A673 (cell line): ENCODE measurements at regions not wholly inside any gene's neighbourhood (a gene's known extent, or its start where the extent isn't known, plus 50 kb on each side); places are given as distances from the start of the nearest gene placed in this dataset.

Experiments used
- BruUV-seq: library from RNA; stranded (reverse); fragments of 400-500 nt; replicated peaks from 2 replicates; lab custom pipeline; 2021; lab: Mats Ljungman, UMichigan
- CTCF ChIA-PET: fragments of 300-600 bp; sonication (Branson Sonifier 250); formaldehyde crosslinking; loops from one replicate; lab custom pipeline; 2022; ENCODE audit warnings: antibody characterized with exemption; lab: Charles Lee
- POLR2A ChIA-PET: fragments of 300-600 bp; sonication (Branson Sonifier 250); formaldehyde crosslinking; loops from one replicate; lab custom pipeline; 2022; ENCODE audit warnings: antibody characterized with exemption; ENCODE audit not compliant: low non-redundant PET; lab: Charles Lee
- DNase-seq: peaks from one replicate; pipeline ENCODE4 v3.0.0-alpha.2; 2015; ENCODE audit warnings: low spot score
- H3K27ac ChIP-seq: fragments of 200-600 bp; sonication (generic); 2 replicates; pipeline ENCODE4 v1.5.1; 2016; ENCODE audit warnings: mixed run types, low read depth, mild to moderate bottlenecking, mixed read lengths, antibody characterized with exemption, low read length; ENCODE audit not compliant: poor library complexity, severe bottlenecking
- H3K27me3 ChIP-seq: fragments of 200-600 bp; sonication (generic); replicated peaks from 2 replicates; pipeline ENCODE4 v1.6.1; 2017; ENCODE audit warnings: mixed run types, low read depth, mild to moderate bottlenecking, mixed read lengths, antibody characterized with exemption, low read length; ENCODE audit not compliant: insufficient read depth, poor library complexity
- H3K36me3 ChIP-seq: fragments of 200-600 bp; sonication (generic); 2 replicates; pipeline ENCODE4 v1.6.1; 2016; ENCODE audit warnings: mixed run types, mild to moderate bottlenecking, mixed read lengths, antibody characterized with exemption, low read length; ENCODE audit not compliant: insufficient read depth, poor library complexity, severe bottlenecking
- H3K4me1 ChIP-seq: fragments of 200-600 bp; sonication (generic); 2 replicates; pipeline ENCODE4 v1.6.1; 2017; ENCODE audit warnings: mixed run types, mild to moderate bottlenecking, mixed read lengths, antibody characterized with exemption, low read length; ENCODE audit not compliant: insufficient read depth, poor library complexity, severe bottlenecking
- H3K4me3 ChIP-seq: fragments of 200-600 bp; sonication (generic); 2 replicates; pipeline ENCODE4 v1.5.1; 2016; ENCODE audit warnings: low read depth, mixed run types, mild to moderate bottlenecking, mixed read lengths, low read length; ENCODE audit not compliant: poor library complexity, severe bottlenecking
- H3K9me3 ChIP-seq: fragments of 200-600 bp; sonication (generic); 2 replicates; pipeline ENCODE4 v1.6.1; 2016; ENCODE audit warnings: mixed run types, low read depth, mild to moderate bottlenecking, mixed read lengths, antibody characterized with exemption, low read length; ENCODE audit not compliant: poor library complexity, severe bottlenecking
- EZH2 ChIP-seq: fragments of 200-600 bp; sonication (generic); IDR thresholded peaks from 2 replicates; pipeline ENCODE4 v1.6.1; 2017; ENCODE audit warnings: borderline replicate concordance, low read depth, mild to moderate bottlenecking, mixed read lengths, antibody characterized with exemption, low read length; ENCODE audit not compliant: poor library complexity, severe bottlenecking
- intact Hi-C: fragments of 100-400 bp; cut with micrococcal nuclease; formaldehyde crosslinking; loops from one replicate; pipeline ENCODE4 v1.10.0; 2022; ENCODE audit not compliant: unreplicated experiment
- TF ChIP-seq, protein P1 (sequence below): fragments of 300-800, 200-600 bp; sonication (generic); conservative IDR thresholded peaks from 2 replicates; pipeline ENCODE4 v1.5.1; 2017; ENCODE audit warnings: low read depth, mild to moderate bottlenecking, antibody characterized with exemption, low read length, moderate library complexity, mixed read lengths

DNA sequence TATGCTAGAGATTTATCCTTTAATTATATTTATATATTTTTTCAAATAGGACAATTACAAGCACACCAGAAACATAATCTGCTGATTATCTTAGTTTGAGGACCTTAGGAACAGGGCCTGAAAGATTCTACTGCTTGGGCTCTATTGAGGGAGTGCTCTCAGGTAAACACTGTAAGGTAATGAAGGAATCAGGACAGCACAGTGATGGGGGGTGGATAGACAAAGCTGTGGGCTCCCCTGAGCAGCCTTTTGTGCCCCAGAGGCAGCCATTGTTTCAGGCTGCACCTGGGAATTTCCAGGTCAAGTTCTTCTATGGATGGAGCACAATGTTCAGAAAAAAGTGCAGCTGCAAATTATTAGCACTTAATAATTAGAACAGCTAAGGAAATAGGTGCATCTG lies 848.0 kb upstream of the CADM2 start:
- Histone ChIP-seq H3K9me3 (peaks cover 9% of the 10 kb centered on the region), H3K27ac (no peak overlapping the region), H3K4me1 (no peaks in the 10 kb centered on the region), H3K27me3 (no peaks in the 10 kb centered on the region), H3K4me3 (no peak overlapping the region), H3K36me3 (no peaks in the 10 kb centered on the region)
- no TSS peak for BruUV-seq
- no peak for DNase-seq
- POLR2A ChIA-PET = no interaction called here
- CTCF ChIA-PET = no interaction called here
- TF ChIP-seq, protein P1, sequence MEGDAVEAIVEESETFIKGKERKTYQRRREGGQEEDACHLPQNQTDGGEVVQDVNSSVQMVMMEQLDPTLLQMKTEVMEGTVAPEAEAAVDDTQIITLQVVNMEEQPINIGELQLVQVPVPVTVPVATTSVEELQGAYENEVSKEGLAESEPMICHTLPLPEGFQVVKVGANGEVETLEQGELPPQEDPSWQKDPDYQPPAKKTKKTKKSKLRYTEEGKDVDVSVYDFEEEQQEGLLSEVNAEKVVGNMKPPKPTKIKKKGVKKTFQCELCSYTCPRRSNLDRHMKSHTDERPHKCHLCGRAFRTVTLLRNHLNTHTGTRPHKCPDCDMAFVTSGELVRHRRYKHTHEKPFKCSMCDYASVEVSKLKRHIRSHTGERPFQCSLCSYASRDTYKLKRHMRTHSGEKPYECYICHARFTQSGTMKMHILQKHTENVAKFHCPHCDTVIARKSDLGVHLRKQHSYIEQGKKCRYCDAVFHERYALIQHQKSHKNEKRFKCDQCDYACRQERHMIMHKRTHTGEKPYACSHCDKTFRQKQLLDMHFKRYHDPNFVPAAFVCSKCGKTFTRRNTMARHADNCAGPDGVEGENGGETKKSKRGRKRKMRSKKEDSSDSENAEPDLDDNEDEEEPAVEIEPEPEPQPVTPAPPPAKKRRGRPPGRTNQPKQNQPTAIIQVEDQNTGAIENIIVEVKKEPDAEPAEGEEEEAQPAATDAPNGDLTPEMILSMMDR = no peak
- no peak for TF ChIP-seq EZH2
- intact Hi-C loops = no loop called here

- H3K4me1 ChIP-seq = no peaks in the 10 kb centered on the region
- no peaks in the 10 kb centered on the region for H3K27me3 ChIP-seq
- no peak for DNase-seq
- no peaks in the 10 kb centered on the region for H3K9me3 ChIP-seq
- H3K36me3 ChIP-seq = no peaks in the 10 kb centered on the region
- BruUV-seq = no TSS peak
- POLR2A ChIA-PET = no interaction called here
- TF ChIP-seq EZH2 = no peak
- TF ChIP-seq, protein P1 = no peak
- no peak overlapping the region for H3K4me3 ChIP-seq
- no peak overlapping the region for H3K27ac ChIP-seq
- intact Hi-C loops = no loop called here
- CTCF ChIA-PET = no interaction called here
Measured at GRCh38 chr3:84125201-84125721, 833.5 kb upstream of the CADM2 start.

DNA sequence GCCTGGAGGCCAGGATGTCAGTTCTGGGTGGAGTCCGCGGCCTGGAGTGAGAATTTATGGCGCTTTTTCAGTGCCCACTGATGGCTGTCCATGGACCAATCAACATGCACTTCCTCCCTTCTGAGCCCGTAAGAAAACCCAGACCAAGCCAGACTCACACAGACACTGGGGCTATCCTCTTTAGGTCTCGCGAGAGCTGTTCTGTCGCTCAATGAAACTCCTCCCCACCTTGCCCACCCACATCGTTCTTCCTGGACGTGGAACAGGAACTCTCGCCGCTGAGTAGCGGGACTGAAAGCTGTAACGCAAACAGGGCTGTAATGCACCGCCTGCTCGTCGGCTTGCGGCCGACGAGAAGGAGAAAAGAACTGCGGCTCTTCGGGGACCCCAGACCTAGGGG lies 833.0 kb upstream of the CADM2 start:
- Histone ChIP-seq H3K4me3 (no peak overlapping the region), H3K4me1 (no peaks in the 10 kb centered on the region), H3K27ac (no peak overlapping the region), H3K36me3 (no peaks in the 10 kb centered on the region), H3K27me3 (no peaks in the 10 kb centered on the region), H3K9me3 (no peaks in the 10 kb centered on the region)
- no peak for DNase-seq
- no TSS peak for BruUV-seq
- CTCF ChIA-PET = no interaction called here
- intact Hi-C loops = no loop called here
- POLR2A ChIA-PET = no interaction called here
- no peak for TF ChIP-seq EZH2
- TF ChIP-seq, protein P1 = no peak
